Naive thymus-derived CD8-positive, alpha-beta T cell (primary cell): ENCODE measurements at regions not wholly inside any gene's neighbourhood (a gene's known extent, or its start where the extent isn't known, plus 50 kb on each side); places are given as distances from the start of the nearest gene placed in this dataset.
"Not testable (repeated sequence)": the region's sequence is repeated elsewhere in the genome, so short reads cannot be mapped to it uniquely, and the experiment has no call there.

Experiments
- ATAC-seq, 2 donors: fragments of 150-1000 bp; cut with Tn5 transposase in 1 of 2; sonication (Bioruptor Pico), chemical (Tn5 transposase) in 1 of 2; 1 replicate in 1 of 2; 2 replicates in 1 of 2; pipeline ENCODE4 v1.10.0; 2021; ENCODE audit warnings: mild to moderate bottlenecking in 2 of 2, moderate library complexity in 2 of 2
- POLR2A ChIA-PET: fragments of 350-600 bp; sonication (Branson Sonifier 250); formaldehyde crosslinking; loops from one replicate; lab custom pipeline; 2021; ENCODE audit warnings: antibody characterized with exemption; lab: Charles Lee
- DNase-seq, 10 donors: peaks; one replicate each; pipeline versions ENCODE4 v3.0.0 to v3.0.0-alpha.2; 2020 to 2022
- H3K27ac Mint-ChIP-seq, 10 donors: one replicate each; pipeline ENCODE4 v1.8.0; 2020 to 2022; ENCODE audit warnings: mild to moderate bottlenecking in 10 of 10, mixed read lengths in 10 of 10, moderate library complexity in 4 of 10, inconsistent platforms in 1 of 10
- H3K27me3 Mint-ChIP-seq, 5 donors: one replicate each; pipeline ENCODE4 v1.8.0; 2021 to 2022; ENCODE audit warnings: mixed read lengths in 5 of 5
- H3K36me3 Mint-ChIP-seq, 3 donors: one replicate each; pipeline ENCODE4 v1.8.0; 2020 to 2022; ENCODE audit warnings: mixed read lengths in 3 of 3, mild to moderate bottlenecking in 2 of 3, inconsistent platforms in 1 of 3
- H3K4me1 Mint-ChIP-seq, 4 donors: one replicate each; pipeline ENCODE4 v1.8.0; 2021 to 2022; ENCODE audit warnings: mixed read lengths in 4 of 4
- H3K4me3 Mint-ChIP-seq, 10 donors: one replicate each; pipeline ENCODE4 v1.8.0; 2020 to 2022; ENCODE audit warnings: mild to moderate bottlenecking in 10 of 10, mixed read lengths in 10 of 10, moderate library complexity in 6 of 10, inconsistent platforms in 1 of 10
- H3K9me3 Mint-ChIP-seq, 9 donors: one replicate each; pipeline ENCODE4 v1.8.0; 2020 to 2022; ENCODE audit warnings: mixed read lengths in 9 of 9, mild to moderate bottlenecking in 3 of 9, inconsistent platforms in 1 of 9, moderate library complexity in 1 of 9

DNA sequence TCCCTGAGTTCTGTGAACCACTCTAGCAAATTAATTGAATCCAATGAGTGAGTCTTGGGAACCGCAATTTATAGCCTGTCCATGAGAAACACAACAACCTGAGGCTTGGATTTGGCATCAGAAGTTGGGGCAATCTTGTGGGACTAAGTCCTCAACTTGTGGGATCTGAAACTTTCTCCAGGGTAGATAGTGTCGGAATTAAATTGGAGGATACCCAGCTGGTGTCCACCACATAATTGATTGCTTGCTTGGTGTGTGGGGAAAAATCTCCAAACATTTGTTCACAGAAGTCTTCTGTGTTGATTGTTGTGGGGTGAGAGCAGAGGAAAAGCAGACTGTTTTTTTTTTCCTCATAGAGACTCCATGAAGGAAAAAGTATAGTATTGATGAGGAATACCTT, 320.6 kb upstream of the MEF2C start:
- H3K9me3 Mint-ChIP-seq: peaks cover 0 to 21% (median 15%) of the 10 kb centered on the region in 9 donors
- POLR2A ChIA-PET: no interaction called here
- H3K27me3 Mint-ChIP-seq: peaks cover 0 to 1% (median 0%) of the 10 kb centered on the region in 5 donors

DNA sequence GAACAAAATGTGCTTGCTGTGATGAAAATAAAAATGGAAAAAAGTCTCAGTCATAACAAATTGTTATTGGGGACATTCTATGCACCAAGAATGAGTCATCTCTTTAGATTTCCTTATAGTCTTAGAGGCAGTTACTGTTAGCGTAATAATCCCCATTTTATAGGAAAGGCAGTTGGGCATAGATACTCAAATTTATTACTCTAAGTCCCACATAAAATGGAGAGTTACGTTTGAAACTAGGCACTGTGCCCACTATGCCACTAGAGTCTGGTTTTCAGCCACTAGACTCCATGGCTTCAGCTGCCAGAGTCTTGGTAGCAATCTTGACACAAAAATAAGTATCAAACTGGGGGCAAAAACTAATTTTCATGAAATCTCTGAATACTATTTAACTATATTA, 317.9 kb upstream of the MEF2C start:
- POLR2A ChIA-PET: no interaction called here
- Mint-ChIP-seq H3K27me3 (peaks cover 0 to 6% (median 1%) of the 10 kb centered on the region in 5 donors), H3K4me3 (no peak overlapping the region), H3K36me3 (peaks cover 0 to 12% (median 0%) of the 10 kb centered on the region in 3 donors), H3K27ac (no peak overlapping the region), H3K4me1 (no peaks in the 10 kb centered on the region), H3K9me3 (peaks cover 2 to 47% (median 28%) of the 10 kb centered on the region in 9 donors)
- no peak for ATAC-seq
- no peak for DNase-seq

More for the DNA sequence above, 320.6 kb upstream of the MEF2C start:
- DNase-seq (no peak), ATAC-seq (no peak)
- Mint-ChIP-seq H3K36me3 (peaks cover 0 to 7% (median 0%) of the 10 kb centered on the region in 3 donors), H3K4me1 (no peaks in the 10 kb centered on the region), H3K4me3 (no peak overlapping the region), H3K27ac (no peak overlapping the region)

DNA sequence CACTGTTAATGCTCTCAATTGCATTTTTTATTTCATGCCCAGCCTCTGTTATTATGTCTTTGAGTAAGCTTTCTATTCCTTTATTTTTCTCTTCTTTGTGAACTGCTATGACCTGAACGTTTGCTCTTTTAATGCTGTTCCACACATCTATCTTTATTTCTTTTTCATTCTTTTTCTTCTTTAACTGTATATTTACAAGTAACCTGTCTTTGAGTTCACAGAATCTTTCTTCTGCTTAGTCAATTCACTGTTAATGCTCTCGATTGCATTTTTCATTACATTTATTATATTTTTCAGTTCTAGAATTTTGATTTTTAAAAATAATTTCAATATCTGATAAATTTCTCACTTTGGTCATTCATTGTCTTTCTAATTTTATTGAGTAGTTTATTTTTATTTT, 316.3 kb upstream of the MEF2C start:
- no peaks in the 10 kb centered on the region for H3K4me1 Mint-ChIP-seq
- no peak overlapping the region for H3K4me3 Mint-ChIP-seq
- H3K27ac Mint-ChIP-seq: no peak overlapping the region
- POLR2A ChIA-PET: no interaction called here
- peaks cover 0 to 6% (median 1%) of the 10 kb centered on the region in 5 donors for H3K27me3 Mint-ChIP-seq
- DNase-seq (no peak), ATAC-seq (no peak)
- H3K36me3 Mint-ChIP-seq: peaks cover 0 to 12% (median 0%) of the 10 kb centered on the region in 3 donors
- peaks cover 2 to 47% (median 33%) of the 10 kb centered on the region in 9 donors for H3K9me3 Mint-ChIP-seq

DNA sequence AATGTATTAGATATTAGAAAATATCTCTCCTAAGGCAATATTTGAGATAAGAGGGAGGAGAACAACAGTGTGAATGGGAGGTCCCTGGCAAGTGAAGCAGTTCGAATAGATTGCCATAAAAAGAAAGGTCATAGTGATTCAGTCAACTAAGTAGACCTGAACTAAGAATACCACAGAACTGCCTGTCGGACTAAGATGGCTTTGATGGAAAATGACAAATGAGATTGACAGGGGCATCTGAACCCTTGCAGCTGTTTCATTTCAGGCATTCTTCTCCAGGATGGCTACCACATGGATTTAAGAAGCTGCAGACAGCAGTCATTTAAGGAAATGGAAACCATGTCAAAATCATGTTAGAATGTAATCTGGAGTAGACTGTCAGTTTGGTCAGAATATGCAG, 308.4 kb upstream of the MEF2C start:
- Mint-ChIP-seq H3K36me3 (no peaks in the 10 kb centered on the region), H3K27ac (no peak overlapping the region), H3K9me3 (peaks cover 0 to 12% (median 5%) of the 10 kb centered on the region in 9 donors), H3K4me3 (no peak overlapping the region), H3K4me1 (no peaks in the 10 kb centered on the region), H3K27me3 (no peaks in the 10 kb centered on the region)
- POLR2A ChIA-PET: no interaction called here
- ATAC-seq (no peak), DNase-seq (no peak)

DNA sequence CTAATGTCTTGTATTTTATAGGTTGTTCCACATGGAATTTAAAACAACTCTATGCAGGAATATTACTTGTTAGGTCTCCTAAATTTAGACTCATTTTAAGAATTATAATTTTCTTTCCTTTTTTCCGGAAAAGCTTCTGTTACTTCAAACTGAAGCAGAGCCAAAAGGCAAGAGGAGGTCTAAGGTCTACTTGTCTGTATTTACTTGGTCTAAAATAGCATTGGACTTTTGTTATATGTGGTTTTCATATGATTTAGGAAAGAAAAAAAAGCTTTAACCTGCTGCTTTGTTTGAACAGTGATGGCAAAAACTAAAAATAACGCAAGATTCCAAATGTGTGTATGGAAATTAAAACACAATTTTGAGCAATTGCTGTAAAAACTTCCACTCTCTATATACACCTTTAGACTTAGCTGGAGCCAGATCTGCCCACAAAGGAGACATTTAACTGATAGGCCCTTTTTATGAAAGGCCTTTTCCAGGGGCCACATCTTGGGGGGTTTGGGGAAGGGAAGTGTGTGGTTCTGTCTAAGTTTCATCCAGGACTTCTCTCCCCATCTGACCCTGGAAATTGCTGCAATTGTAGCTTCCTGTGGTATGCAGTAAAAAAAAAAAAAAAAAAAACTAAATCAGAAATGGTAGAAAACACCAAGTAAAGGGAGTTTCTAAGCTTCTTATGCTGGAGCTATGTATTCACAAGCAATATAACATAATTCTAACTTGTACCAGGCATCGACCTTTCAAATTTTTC, 307.7 kb upstream of the MEF2C start:
- H3K27me3 Mint-ChIP-seq: no peaks in the 10 kb centered on the region
- POLR2A ChIA-PET: no interaction called here

DNA sequence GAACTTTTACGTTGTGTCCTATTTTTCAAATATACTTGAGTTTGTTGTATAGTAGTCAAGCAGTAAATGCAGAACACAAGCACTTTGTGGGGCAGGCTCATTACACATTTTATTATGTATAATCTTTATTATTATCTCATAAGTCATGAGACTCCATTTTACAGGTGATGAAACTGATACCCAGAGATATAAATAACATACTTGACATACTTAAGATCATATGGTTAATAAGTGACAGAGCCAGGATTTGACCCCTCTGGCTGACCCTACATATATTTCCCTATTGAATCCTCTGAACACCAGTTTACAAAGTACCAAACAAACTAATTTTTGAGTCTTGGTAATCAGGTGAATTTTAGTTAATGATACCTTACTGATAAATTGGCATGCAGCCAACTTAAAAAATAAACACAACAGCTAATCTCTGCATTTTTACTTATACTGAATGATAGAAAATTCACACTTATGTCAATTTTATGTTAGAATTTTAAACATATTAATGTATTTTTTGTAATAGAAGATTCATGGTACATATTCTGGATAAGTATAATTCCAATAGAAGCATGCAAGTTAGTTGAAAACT, 305.0 kb upstream of the MEF2C start:
- POLR2A ChIA-PET: no interaction called here
- no peaks in the 10 kb centered on the region for H3K27me3 Mint-ChIP-seq
- H3K36me3 Mint-ChIP-seq: peaks cover 0 to 2% (median 0%) of the 10 kb centered on the region in 3 donors
- ATAC-seq: no peak
- no peak overlapping the region for H3K27ac Mint-ChIP-seq
- no peaks in the 10 kb centered on the region for H3K4me1 Mint-ChIP-seq
- DNase-seq: no peak
- no peak overlapping the region for H3K4me3 Mint-ChIP-seq
- H3K9me3 Mint-ChIP-seq: peaks cover 0 to 9% (median 0%) of the 10 kb centered on the region in 9 donors

More for the DNA sequence above, 307.7 kb upstream of the MEF2C start:
- Mint-ChIP-seq H3K4me3 (no peak overlapping the region), H3K4me1 (no peaks in the 10 kb centered on the region), H3K9me3 (peaks cover 0 to 12% (median 4%) of the 10 kb centered on the region in 9 donors), H3K36me3 (peaks cover 0 to 2% (median 0%) of the 10 kb centered on the region in 3 donors), H3K27ac (no peak overlapping the region)
- ATAC-seq (no peak), DNase-seq (no peak)

DNA sequence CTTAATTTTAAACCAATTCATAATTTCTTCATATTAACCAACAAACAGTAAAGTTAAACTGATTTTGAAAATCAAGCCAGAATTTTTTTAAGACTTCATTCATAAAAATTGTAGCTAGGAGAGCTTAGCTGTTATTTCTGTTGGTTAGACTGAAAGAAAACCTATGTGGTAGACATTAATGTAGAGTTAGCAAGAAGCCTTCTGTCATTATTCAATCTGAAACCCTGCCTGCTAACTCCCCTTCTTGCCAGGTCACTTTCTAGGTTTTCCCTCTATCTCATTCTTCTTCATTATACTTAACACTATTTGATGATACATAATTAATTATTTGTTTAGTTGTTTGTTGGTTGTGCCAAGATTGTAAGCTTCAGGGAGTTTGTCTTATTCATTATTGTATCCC, 304.3 kb upstream of the MEF2C start:
- H3K4me3 Mint-ChIP-seq: no peak overlapping the region
- DNase-seq: no peak
- no peak for ATAC-seq
- H3K27me3 Mint-ChIP-seq: no peaks in the 10 kb centered on the region
- POLR2A ChIA-PET: no interaction called here
- H3K36me3 Mint-ChIP-seq: peaks cover 0 to 2% (median 0%) of the 10 kb centered on the region in 3 donors
- H3K9me3 Mint-ChIP-seq: peaks cover 0 to 8% (median 0%) of the 10 kb centered on the region in 9 donors
- H3K27ac Mint-ChIP-seq: no peak overlapping the region
- no peaks in the 10 kb centered on the region for H3K4me1 Mint-ChIP-seq

DNA sequence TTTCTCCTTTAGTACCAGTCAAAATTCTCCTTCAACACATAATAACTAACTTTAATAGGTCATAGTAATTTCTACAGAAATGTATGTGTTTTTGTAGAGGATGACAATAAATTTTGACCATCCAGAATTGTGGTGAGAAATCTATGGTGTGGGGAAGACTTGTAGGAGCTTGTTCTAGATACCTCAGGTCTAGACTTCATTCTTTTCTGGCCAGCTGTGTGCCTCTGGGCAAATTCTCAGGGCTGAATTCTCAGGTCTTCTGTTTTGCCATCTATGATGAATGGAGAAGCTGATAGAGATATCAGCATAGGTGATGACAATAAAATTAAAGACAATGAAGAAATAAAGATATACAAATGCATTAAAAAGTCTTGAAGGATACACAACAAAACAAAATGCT, 298.6 kb upstream of the MEF2C start:
- no peaks in the 10 kb centered on the region for H3K4me1 Mint-ChIP-seq
- no peaks in the 10 kb centered on the region for H3K27me3 Mint-ChIP-seq
- H3K4me3 Mint-ChIP-seq: no peak overlapping the region
- DNase-seq: no peak
- H3K9me3 Mint-ChIP-seq: no peaks in the 10 kb centered on the region
- POLR2A ChIA-PET: no interaction called here
- ATAC-seq: no peak
- H3K36me3 Mint-ChIP-seq: peaks cover 0 to 2% (median 0%) of the 10 kb centered on the region in 3 donors
- no peak overlapping the region for H3K27ac Mint-ChIP-seq

DNA sequence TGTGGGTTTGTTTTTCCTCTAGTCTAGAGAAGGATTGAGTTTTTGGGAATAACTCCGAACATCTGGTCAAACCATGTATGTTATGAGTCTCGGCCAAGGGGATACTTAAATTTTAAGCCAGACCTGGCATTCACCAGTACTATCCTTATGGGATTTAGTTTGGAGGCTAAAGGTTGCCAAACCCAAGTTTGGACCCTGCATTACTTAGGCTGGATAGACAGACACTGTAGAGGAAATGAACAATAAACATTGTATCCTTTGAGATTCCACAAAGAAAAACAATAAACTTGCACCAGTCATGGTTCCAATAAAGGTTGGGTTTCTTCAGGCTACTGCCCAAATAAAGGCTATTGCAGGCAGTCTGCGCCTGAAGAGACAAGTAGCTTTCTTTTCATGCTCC, 296.7 kb upstream of the MEF2C start:
- no peaks in the 10 kb centered on the region for H3K9me3 Mint-ChIP-seq
- H3K36me3 Mint-ChIP-seq: no peaks in the 10 kb centered on the region
- DNase-seq (no peak), ATAC-seq (no peak)
- no peaks in the 10 kb centered on the region for H3K4me1 Mint-ChIP-seq
- H3K27me3 Mint-ChIP-seq: no peaks in the 10 kb centered on the region
- H3K27ac Mint-ChIP-seq: no peak overlapping the region
- no peak overlapping the region for H3K4me3 Mint-ChIP-seq
- POLR2A ChIA-PET: no interaction called here

DNA sequence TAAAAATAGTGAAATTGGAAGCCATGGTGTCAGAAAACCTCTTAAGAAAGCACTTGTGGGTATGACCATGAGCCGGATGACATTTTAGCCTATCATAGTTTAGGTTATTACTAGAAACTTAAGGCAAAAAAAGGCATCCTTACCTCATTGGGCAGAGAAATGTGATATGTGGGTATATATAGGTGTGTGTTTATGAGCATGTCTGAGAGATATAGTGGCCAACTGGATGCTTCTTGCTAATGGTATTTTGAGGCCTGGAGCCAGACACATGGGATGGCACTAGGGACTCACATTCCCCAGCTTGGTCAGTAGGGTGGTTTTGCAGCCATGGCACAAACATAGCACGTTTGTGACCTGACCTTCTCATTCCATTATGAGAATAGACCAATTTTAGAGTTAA, 295.6 kb upstream of the MEF2C start:
- POLR2A ChIA-PET: no interaction called here
- Mint-ChIP-seq H3K27ac (no peak overlapping the region), H3K27me3 (no peaks in the 10 kb centered on the region), H3K4me3 (no peak overlapping the region), H3K36me3 (no peaks in the 10 kb centered on the region), H3K9me3 (no peaks in the 10 kb centered on the region), H3K4me1 (no peaks in the 10 kb centered on the region)
- no peak for DNase-seq
- no peak for ATAC-seq

DNA sequence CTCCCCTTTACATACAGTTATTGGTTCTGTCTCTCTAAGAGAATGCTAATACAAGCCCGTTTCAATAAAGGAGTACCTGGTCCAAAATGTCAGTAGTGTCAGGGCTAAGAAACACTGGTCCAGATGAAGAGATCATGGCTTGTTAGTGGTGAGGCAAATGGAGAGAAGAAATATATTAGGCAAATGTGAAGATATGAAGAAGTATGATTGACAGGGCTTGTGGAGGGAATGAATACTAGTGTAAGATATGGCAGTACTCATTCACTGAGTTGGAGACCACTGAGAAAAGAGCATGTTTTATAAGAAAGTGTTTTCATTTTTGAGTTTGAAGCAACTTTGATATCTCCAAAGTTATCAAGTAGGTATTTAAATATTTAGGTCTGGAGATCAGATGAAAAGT, 290.5 kb upstream of the MEF2C start:
- no peak for DNase-seq
- Mint-ChIP-seq H3K9me3 (peaks cover 0 to 7% (median 0%) of the 10 kb centered on the region in 9 donors), H3K27me3 (no peaks in the 10 kb centered on the region), H3K27ac (no peak overlapping the region), H3K4me1 (peaks cover 0 to 3% (median 0%) of the 10 kb centered on the region in 4 donors), H3K4me3 (no peak overlapping the region), H3K36me3 (no peaks in the 10 kb centered on the region)
- POLR2A ChIA-PET: no interaction called here
- no peak for ATAC-seq

DNA sequence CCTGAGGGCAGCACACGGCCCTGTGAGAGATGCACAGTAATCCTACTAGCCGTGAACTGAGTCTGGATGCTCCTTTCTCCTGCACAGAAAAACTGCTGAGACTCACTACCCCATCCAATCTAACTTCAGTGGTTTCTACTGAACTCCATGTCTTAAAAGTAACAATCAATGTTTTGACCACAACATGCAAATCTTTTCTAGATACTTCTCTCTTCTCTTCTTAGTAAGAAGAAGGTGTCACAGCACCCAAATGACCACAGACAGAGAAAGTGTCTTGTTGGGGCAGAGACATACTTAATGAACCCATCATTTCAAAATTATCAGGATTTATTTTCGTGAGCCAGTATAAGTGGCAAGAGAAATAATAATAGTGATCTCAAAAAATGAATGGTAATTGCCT, 285.8 kb upstream of the MEF2C start:
- peaks cover 0 to 3% (median 0%) of the 10 kb centered on the region in 4 donors for H3K4me1 Mint-ChIP-seq
- H3K36me3 Mint-ChIP-seq: no peaks in the 10 kb centered on the region
- no peaks in the 10 kb centered on the region for H3K27me3 Mint-ChIP-seq
- no peak overlapping the region for H3K27ac Mint-ChIP-seq
- peaks cover 0 to 7% (median 2%) of the 10 kb centered on the region in 9 donors for H3K9me3 Mint-ChIP-seq
- H3K4me3 Mint-ChIP-seq: no peak overlapping the region
- DNase-seq (no peak), ATAC-seq (no peak)
- POLR2A ChIA-PET: no interaction called here

DNA sequence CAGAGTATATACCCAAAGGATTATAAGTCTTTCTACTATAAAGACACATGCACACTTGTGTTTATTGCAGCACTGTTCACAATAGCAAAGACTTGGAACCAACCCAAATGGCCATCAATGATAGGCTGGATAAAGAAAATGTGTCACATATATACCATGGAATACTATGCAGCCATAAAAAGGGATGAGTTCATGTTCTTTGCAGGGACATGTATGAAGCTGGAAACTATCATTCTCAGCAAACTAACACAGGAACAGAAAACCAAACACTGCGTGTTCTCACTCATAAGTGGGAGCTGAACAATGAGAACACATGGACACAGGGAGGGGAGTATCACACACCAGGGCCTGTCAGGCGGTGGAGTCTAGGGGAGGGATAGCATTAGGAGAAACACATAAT, 281.7 kb upstream of the MEF2C start:
- peaks cover 0 to 10% (median 2%) of the 10 kb centered on the region in 9 donors for H3K9me3 Mint-ChIP-seq
- H3K4me3 Mint-ChIP-seq, ATAC-seq, H3K27ac Mint-ChIP-seq, H3K36me3 Mint-ChIP-seq, DNase-seq, H3K27me3 Mint-ChIP-seq, H3K4me1 Mint-ChIP-seq, POLR2A ChIA-PET: not testable (repeated sequence)
